A673 (cell line): ENCODE measurements at regions not wholly inside any gene's neighbourhood (a gene's known extent, or its start where the extent isn't known, plus 50 kb on each side); places are given as distances from the start of the nearest gene placed in this dataset.

Source experiments
- BruUV-seq: library from RNA; stranded (reverse); fragments of 400-500 nt; replicated peaks from 2 replicates; lab custom pipeline; 2021; lab: Mats Ljungman, UMichigan
- CTCF ChIA-PET: fragments of 300-600 bp; sonication (Branson Sonifier 250); formaldehyde crosslinking; loops from one replicate; lab custom pipeline; 2022; ENCODE audit warnings: antibody characterized with exemption; lab: Charles Lee
- POLR2A ChIA-PET: fragments of 300-600 bp; sonication (Branson Sonifier 250); formaldehyde crosslinking; loops from one replicate; lab custom pipeline; 2022; ENCODE audit warnings: antibody characterized with exemption; ENCODE audit not compliant: low non-redundant PET; lab: Charles Lee
- DNase-seq: peaks from one replicate; pipeline ENCODE4 v3.0.0-alpha.2; 2015; ENCODE audit warnings: low spot score
- H3K27ac ChIP-seq: fragments of 200-600 bp; sonication (generic); 2 replicates; pipeline ENCODE4 v1.5.1; 2016; ENCODE audit warnings: mixed run types, low read depth, mild to moderate bottlenecking, mixed read lengths, antibody characterized with exemption, low read length; ENCODE audit not compliant: poor library complexity, severe bottlenecking
- H3K27me3 ChIP-seq: fragments of 200-600 bp; sonication (generic); replicated peaks from 2 replicates; pipeline ENCODE4 v1.6.1; 2017; ENCODE audit warnings: mixed run types, low read depth, mild to moderate bottlenecking, mixed read lengths, antibody characterized with exemption, low read length; ENCODE audit not compliant: insufficient read depth, poor library complexity
- H3K36me3 ChIP-seq: fragments of 200-600 bp; sonication (generic); 2 replicates; pipeline ENCODE4 v1.6.1; 2016; ENCODE audit warnings: mixed run types, mild to moderate bottlenecking, mixed read lengths, antibody characterized with exemption, low read length; ENCODE audit not compliant: insufficient read depth, poor library complexity, severe bottlenecking
- H3K4me1 ChIP-seq: fragments of 200-600 bp; sonication (generic); 2 replicates; pipeline ENCODE4 v1.6.1; 2017; ENCODE audit warnings: mixed run types, mild to moderate bottlenecking, mixed read lengths, antibody characterized with exemption, low read length; ENCODE audit not compliant: insufficient read depth, poor library complexity, severe bottlenecking
- H3K4me3 ChIP-seq: fragments of 200-600 bp; sonication (generic); 2 replicates; pipeline ENCODE4 v1.5.1; 2016; ENCODE audit warnings: low read depth, mixed run types, mild to moderate bottlenecking, mixed read lengths, low read length; ENCODE audit not compliant: poor library complexity, severe bottlenecking
- H3K9me3 ChIP-seq: fragments of 200-600 bp; sonication (generic); 2 replicates; pipeline ENCODE4 v1.6.1; 2016; ENCODE audit warnings: mixed run types, low read depth, mild to moderate bottlenecking, mixed read lengths, antibody characterized with exemption, low read length; ENCODE audit not compliant: poor library complexity, severe bottlenecking
- CTCF ChIP-seq: fragments of 300-800, 200-600 bp; sonication (generic); conservative IDR thresholded peaks from 2 replicates; pipeline ENCODE4 v1.5.1; 2017; ENCODE audit warnings: low read depth, mild to moderate bottlenecking, antibody characterized with exemption, low read length, moderate library complexity, mixed read lengths
- EZH2 ChIP-seq: fragments of 200-600 bp; sonication (generic); IDR thresholded peaks from 2 replicates; pipeline ENCODE4 v1.6.1; 2017; ENCODE audit warnings: borderline replicate concordance, low read depth, mild to moderate bottlenecking, mixed read lengths, antibody characterized with exemption, low read length; ENCODE audit not compliant: poor library complexity, severe bottlenecking
- intact Hi-C: fragments of 100-400 bp; cut with micrococcal nuclease; formaldehyde crosslinking; loops from one replicate; pipeline ENCODE4 v1.10.0; 2022; ENCODE audit not compliant: unreplicated experiment

GRCh38 chr5:159550951-159551350, 220.7 kb upstream of the IL12B start:
- no peak for DNase-seq
- H3K4me1 ChIP-seq, result no peaks in the 10 kb centered on the region
- intact Hi-C loops, result no loop called here
- no peak for TF ChIP-seq CTCF
- no peak for TF ChIP-seq EZH2
- no peaks in the 10 kb centered on the region for H3K27me3 ChIP-seq
- H3K27ac ChIP-seq, result no peak overlapping the region
- BruUV-seq, result no TSS peak
- H3K9me3 ChIP-seq, result no peaks in the 10 kb centered on the region
- no peak overlapping the region for H3K4me3 ChIP-seq
- CTCF ChIA-PET, result no interaction called here
- H3K36me3 ChIP-seq, result no peaks in the 10 kb centered on the region
- POLR2A ChIA-PET, result no interaction called here

GRCh38 chr5:159552751-159553150, 222.5 kb upstream of the IL12B start:
- no TSS peak for BruUV-seq
- intact Hi-C loops, result no loop called here
- Histone ChIP-seq H3K36me3 (no peaks in the 10 kb centered on the region), H3K9me3 (no peaks in the 10 kb centered on the region), H3K4me1 (no peaks in the 10 kb centered on the region), H3K27ac (no peak overlapping the region), H3K4me3 (no peak overlapping the region), H3K27me3 (no peaks in the 10 kb centered on the region)
- ChIA-PET CTCF (no interaction called here), POLR2A (no interaction called here)
- TF ChIP-seq EZH2, result no peak
- TF ChIP-seq CTCF, result no peak
- DNase-seq, result no peak

- CTCF ChIA-PET, result no interaction called here
- no peak overlapping the region for H3K4me3 ChIP-seq
Measured at GRCh38 chr5:159553792-159554191, 223.5 kb upstream of the IL12B start.

More at GRCh38 chr5:159553792-159554191, 223.5 kb upstream of the IL12B start:
- Histone ChIP-seq H3K4me1 (no peaks in the 10 kb centered on the region), H3K27me3 (no peaks in the 10 kb centered on the region), H3K9me3 (no peaks in the 10 kb centered on the region), H3K36me3 (no peaks in the 10 kb centered on the region), H3K27ac (no peak overlapping the region)
- intact Hi-C loops, result no loop called here
- BruUV-seq, result no TSS peak
- DNase-seq, result no peak
- POLR2A ChIA-PET, result no interaction called here
- TF ChIP-seq CTCF (no peak), EZH2 (no peak)
